ENCODE measurements at regions not wholly inside any gene's neighbourhood (a gene's known extent, or its start where the extent isn't known, plus 50 kb on each side); places are given as distances from the start of the nearest gene placed in this dataset.
A peak's percentile ranks its signal among the peaks of the same experiment; 100 is the strongest.

DNA sequence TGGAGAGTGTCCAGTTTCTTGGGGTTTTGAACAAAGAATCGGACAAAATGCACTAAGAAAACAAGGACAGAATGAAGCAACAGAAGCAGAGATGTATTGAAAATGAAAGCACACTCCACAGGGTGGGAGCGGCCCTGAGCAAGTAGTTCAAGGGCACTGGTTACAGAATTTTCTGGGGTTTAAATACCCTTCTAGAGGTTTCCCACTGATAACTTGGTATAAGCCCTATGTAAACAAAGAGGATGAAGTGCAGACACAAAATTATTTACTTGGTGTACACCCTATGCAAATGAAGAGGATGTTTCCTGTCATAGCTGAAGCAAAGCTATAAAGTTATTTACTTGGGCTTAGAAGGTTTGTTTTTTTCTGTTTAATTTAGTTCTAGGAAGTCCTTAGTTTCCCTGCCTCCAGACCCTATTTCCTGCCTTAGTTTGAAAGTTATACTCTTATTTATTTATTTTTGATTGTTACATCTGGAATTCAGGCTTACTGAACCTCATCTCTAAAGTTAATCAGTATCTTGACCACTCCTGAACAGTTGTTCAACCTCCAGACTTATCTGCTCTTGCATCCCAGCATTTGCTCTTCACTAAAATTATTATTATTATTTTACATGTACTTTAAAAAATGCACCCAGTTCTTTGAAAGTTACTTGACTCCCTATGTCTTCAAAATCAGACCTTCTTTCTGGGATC lies 193.5 kb downstream of the SPP2 start:
- intact Hi-C loops (cut with DNase I): no loop called here
- ATAC-seq (no peak), DNase-seq (no peak)

DNA sequence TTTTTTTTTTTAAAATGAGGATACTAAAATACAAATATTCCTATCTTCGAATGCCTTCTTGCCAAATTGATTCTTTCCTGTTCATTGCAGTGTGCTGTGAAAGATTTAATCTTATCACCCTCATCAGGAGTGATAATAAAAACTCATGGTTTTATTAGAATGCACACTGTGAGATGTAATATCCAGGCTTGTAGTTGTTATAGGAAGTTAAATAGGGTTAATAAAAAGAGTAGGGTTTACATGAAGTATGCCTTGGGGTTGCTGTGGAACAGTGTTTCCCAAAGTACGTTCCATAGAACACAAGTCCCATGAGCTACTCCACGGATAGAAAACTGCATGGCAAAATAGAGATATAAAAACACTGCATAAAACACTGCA lies 191.9 kb downstream of the SPP2 start:
- DNase-seq (no peak), ATAC-seq (no peak)
- intact Hi-C loops (cut with DNase I): no loop called here

DNA sequence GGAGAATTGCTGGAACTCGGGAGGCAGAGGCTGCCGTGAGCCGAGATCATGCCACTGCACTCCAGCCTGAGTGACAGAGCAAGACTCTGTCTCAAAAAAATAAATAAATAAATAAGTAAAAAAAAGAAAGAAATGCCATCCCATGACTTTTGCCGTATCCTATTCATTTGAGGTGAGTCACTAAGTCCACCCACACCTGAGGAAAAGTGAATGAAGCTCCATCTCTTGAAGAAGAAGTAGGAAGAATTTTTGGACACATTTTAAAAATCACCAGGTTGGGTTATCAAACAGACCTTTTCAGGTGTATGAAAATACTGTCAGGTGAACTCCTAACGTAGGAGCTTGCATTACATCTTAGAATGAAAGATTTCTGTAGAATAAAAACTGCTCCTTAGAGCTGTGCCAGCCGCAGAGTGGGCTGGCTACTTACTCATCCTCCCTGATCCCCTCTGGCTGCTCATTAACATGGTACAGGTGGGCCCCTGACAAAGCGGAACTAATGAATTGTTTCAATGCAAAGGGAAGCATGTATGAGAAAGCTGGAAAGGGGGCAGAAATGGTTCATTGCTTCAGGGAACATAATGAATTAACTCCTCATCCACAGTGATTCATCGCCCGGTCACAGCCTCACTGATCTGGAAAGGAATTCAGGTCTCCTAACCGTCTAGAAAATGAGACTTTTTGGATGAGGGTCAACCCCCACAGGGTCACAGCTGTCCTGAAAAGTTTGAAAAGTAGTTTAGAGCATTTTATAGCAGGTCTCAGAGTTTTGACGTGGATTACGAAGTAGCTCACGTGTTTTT lies 191.4 kb downstream of the SPP2 start:
- DNase-seq (no peak), ATAC-seq (peak in 1 of 2 donors; percentile 34)
- intact Hi-C loops (cut with DNase I): no loop called here

DNA sequence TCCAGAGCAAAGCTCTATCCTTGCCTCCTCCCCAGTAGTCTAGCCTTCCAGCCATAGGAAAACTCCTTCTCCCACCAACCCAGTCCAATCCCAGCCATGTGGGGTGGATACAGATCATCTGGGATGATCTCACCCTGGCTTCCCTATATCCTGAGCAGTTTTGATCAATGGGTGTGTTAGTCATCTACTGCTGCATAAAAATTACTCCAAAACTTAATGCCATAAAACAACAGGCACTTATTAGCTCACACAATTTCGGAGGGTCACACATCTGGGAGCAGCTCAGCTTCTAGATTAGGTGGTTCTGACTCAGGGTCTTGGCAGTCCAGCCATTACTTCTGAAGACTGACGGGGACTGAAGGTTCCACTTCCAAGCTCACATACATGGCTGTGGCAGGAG lies 190.4 kb downstream of the SPP2 start:
- intact Hi-C loops (cut with DNase I): no loop called here
- no peak for DNase-seq
- peak in 1 of 2 donors; percentile 37 for ATAC-seq

DNA sequence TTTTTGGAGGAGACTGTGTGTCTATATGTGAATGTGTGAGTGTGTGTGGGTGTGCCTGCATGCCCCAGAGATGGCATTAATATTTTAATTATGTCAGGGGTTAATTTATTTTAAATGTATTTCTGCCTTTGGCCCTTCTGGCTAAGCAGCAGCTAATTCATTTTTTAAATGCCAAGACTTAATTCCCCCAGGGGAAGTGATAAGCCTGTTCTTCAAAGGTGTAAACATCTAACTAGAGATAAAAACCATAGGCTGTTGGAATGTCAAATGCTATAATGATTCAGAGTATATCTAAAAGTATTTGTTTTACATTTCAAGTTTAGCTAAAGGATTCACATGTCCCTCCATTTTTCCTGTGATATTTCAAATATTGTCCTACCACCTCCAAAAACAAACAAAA lies 184.7 kb downstream of the SPP2 start:
- intact Hi-C loops (cut with DNase I): no loop called here
- ATAC-seq: no peak

DNA sequence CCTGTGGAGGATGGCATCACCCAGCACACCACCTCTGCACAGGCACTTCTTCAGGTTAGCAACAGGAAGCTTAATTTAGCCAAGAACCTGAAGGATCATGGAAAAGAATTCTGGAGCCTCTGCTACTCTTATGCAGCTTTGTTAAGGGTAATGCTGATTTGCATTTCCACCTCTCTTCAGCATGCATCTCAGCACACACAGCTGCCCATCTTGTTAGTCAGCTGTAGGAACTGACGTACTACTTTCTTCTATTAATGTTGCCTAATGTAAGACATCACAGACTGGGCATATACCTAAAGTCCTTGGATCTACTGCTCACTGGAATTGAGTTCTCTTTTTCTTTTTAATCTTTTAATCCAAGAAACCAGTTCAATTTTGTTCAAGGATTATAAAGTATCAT lies 181.0 kb downstream of the SPP2 start:
- DNase-seq (no peak), ATAC-seq (no peak)
- intact Hi-C loops (cut with DNase I): no loop called here

More for the DNA sequence above, 184.7 kb downstream of the SPP2 start:
- DNase-seq: no peak

DNA sequence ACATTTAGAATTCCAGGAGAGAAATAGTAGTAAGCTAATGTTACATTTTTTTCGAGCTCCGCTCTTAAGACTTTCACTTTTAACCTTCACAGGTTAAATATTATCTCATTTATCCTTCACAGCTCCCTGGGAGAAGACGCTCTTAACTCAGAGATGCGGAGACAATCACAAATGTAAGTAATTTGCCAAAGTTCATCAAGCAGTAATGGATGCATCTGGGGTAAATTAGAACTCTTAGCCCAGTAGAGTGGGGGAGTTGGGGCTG lies 168.5 kb downstream of the SPP2 start:
- ATAC-seq: no peak
- DNase-seq: no peak
- intact Hi-C loops (cut with DNase I): no loop called here

DNA sequence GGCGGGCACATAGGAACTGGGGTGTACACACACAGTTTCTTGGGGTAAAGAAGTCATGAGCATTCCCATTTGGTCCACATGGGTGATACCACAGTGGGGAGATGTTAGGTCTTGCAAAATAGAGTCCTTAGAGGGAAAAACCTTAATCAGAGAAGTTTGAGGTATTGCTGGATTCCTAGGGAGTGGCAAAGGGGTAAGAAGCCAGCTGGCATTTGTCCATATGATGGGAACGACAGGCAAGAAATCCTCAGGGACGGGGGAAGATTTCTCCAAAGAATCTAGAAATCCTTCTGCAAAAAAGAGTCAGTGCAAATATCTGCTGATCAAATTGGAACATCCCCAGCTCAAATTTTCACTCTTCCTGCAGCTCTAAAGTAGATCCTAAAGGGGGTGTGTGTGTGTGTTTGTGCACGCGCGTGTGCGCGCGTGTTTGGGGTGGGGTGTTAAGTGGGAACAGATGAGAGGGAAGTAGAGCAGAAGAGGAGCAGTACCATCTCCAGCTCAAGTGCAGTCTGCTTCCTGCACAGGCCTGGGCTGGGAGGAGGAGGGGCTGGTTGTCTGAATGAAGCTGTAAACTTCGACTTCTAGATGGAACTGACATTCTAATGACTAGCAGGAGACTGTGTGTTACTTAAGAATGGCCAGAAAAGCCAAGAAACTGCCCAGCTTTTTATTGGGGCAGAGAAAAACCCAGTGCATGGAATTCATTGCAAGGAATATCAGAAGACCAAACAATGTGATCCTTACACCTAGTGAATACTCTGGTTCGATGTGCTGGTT lies 168.0 kb downstream of the SPP2 start:
- ATAC-seq: no peak
- intact Hi-C loops (cut with DNase I): no loop called here
- no peak for DNase-seq

DNA sequence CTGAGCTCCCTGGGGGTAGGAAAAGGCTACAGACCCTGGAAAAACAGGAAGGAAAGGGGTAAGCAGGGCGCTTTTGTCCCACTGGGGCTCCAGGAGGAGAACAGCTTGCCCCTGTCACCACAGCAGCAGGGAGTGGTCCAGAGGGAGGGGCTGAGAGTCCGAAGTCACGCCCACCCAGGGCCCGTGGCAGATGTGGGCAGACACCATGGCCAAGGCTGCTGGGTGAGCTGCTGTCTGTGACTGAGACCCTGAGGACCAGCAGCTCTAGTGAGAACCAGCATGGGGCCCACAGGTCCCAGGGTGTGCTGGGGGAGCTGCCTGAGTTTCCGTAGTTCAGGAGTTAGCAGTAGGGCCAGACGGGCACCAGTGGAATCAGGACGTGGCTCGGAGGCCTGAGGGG lies 162.0 kb downstream of the SPP2 start:
- ATAC-seq (peak in 1 of 2 donors; percentile 34), DNase-seq (no peak)
- intact Hi-C loops (cut with DNase I): no loop called here

DNA sequence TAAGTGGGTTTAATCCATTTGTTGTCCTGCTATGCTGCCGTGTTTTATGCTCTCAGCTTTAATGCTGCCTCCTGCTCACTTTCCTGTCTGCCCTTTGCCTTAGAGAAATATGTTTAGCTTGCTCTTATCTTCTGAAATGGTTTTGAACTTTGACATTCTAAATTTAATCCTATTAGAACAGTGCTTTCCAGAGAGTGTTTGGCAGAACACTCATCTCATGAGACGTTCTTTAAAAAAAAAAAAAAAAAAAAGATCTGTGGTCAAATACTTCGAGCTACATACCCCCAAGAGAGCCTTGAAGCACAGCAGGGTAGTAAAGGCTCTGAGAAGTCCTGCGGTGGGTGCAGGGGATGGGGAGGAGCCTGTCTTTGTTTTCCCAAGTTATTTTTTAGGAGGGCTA lies 161.3 kb downstream of the SPP2 start:
- ATAC-seq: peak in 1 of 2 donors; percentile 74
- no peak for DNase-seq
- intact Hi-C loops (cut with DNase I): no loop called here

DNA sequence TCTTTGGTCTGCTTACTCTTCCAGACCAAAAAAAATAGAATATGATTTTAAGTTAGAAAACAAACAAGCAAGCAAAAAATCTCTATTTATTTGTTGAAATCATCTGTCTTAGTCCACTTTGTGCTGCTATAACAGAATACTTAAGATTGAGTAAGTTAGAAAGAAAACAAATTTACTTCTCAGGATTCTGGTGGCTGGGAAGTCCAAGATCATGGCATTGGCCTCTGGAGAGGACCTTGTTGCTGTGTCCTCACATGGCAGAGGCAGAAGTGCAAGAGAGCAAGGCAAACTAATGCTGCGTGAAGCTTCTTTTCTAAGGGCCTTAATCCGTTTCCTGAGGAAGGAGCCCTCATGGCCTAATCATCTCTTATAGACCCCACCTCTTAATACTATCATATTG lies 156.2 kb downstream of the SPP2 start:
- ATAC-seq (no peak), DNase-seq (no peak)
- intact Hi-C loops (cut with DNase I): no loop called here

DNA sequence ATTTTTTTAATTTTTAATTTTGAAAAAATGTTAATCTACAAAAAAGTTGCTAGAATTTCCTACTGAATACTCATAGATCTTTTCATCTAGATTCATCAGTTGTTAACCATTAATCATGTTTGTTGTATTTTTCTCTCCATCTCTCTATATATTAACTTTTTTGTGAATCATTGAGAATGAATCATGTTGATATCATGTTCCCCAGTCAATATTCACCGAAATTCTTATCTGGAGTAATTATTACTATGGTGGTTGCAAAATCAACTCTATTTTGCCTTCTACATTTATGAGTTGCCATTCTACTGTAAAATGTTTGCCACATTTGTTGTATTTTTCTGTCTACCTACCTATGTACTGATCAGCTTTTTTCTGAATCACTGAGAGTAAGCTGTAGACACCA lies 154.0 kb downstream of the SPP2 start:
- DNase-seq (no peak), ATAC-seq (no peak)
- intact Hi-C loops (cut with DNase I): no loop called here

DNA sequence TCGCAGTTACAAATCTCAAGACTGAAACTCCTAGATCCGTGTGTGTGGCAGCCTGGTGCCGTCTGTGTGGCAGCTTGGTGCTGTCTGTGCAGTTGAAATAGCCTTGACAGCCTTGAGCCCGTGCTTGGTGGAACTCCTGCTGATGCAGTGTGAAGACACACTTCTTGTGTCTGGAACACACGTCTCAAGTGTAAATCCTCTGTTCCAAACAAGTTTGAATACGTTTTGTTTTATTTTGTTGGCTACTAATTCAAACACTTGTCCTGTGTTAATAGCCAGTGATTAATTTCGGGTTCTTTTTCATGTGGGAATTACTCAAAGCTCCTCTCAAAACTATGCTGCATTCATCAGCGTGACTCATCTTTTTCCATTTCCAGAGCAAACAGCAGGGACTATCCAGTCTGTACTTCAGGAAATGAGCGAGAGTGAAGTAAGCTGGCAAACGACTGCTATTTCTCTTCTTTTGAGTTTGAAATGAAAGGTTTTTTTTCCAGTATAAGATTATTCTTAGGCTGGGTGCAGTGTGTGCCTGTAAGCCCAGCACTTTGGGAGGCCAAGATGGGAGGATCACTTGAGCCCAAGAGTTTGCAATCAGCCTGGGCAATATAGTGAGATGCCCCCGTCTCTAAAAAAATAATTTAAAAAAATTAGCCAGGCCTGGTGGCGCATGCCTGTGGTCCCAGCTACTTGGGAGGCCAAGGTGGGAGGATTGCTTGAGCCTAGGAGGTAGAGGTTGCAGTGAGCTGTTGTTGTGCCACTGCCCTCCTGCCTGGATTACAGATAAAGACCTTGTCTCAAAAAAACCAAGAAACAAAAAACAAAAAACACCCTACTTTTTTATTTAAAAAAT lies 152.9 kb downstream of the SPP2 start:
- DNase-seq: no peak
- ATAC-seq: peak; percentile 63 to 98
- intact Hi-C loops (cut with DNase I): no loop called here

DNA sequence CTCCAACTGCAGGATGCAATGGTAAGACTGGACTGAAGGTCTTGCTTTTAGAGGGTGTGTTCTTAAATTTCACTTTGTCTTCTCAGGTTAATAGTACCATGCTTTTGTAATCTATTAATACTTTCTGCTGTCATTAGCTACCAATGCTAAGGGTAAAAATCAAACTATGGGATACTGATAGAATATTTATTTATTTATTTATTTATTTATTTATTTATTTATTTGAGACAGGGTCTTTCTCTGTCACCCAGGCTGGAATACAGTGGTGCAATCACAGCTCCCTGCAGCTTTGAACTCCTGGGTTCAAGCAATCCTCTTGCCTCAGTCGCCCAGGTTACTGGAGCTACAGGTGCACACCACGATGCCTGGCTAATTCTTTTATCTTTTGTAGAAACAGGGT lies 152.1 kb downstream of the SPP2 start:
- intact Hi-C loops (cut with DNase I): no loop called here
- ATAC-seq: no peak
- DNase-seq: no peak

DNA sequence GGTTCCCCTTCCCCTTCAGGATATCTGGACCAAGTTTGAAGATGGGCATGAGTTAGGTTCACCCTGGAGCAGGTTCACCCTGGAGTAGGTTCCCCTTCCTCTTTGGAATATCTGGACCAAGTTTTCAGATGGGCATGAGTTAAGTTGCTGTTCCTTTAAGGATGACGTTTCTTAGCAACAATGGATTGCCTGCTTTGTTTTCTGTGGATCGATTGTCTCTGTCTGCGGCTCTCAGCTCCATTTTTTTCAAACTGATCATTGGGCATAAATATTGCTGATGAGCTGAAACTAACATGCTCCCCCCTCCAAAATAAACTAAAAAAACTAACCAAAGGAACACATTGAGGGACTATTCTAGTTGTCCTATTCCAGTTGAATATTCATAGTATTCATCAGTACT lies 149.5 kb downstream of the SPP2 start:
- DNase-seq (no peak), ATAC-seq (no peak)
- intact Hi-C loops (cut with DNase I): no loop called here

DNA sequence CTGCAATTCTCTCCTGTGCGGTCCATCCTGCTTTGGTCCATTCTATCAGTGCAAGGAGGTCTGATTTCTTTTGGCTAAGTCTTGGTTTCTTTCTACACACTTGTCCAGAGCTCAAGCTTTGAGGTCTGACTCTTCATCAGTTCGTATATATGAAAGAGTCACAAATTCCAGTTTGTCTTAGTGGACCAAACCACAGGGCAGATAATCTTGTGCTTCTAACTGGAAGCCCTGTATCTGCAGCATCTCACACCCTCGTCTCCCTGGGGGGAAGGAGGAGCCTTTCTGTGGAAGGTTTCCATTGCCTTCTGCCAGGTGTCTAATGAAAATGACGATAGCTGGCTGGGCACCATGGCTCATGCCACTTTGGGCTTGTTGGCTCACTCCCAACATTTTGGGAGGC lies 148.5 kb downstream of the SPP2 start:
- intact Hi-C loops (cut with DNase I): no loop called here
- ATAC-seq (no peak), DNase-seq (no peak)

DNA sequence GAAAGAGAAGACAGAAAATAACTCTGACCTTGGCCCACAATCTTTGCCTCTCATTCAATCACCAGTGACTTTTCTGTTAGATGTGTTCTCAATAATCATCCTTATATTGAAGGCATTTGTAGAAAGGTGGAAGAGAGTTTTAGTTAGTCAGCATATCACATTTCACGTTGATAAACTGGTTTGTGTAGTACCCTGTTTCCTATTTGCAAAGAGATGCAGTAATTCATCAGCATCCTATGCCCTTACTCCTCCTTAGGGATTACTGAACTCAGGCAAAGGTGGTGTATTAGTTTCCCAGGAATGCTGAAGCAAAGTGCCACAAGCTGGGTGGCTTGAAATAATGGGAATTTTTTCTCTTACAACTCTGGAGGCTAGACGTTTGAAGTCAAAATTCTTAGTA lies 145.0 kb downstream of the SPP2 start:
- no peak for DNase-seq
- ATAC-seq: no peak
- intact Hi-C loops (cut with DNase I): no loop called here

DNA sequence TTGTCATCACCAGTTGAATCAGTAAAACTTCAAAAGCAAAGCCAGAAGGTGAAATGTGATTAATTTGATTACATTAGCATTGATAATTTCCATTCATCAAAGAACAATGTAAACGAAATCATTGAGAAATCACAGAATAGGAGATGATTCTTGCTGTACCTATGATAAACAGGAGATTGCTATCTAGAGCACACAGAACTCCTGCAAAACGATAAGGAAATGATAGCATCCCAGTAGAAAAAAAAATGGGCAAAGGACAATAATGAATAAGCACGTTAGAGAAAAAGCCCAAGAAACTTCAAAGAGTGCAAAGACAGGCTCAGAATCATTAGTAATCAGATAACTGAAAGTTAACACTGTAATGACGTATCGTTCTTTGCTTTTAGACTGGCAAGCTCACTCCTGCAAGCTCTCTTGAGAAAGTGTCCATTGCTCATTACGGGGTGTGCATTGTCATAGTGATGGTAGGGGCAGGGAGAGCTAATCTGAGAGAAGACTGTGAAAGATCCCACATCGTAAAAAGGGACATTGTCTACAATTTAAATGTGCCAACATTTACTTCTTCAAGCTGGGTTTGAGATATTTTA lies 143.6 kb downstream of the SPP2 start:
- intact Hi-C loops (cut with DNase I): no loop called here
- ATAC-seq (no peak), DNase-seq (no peak)

DNA sequence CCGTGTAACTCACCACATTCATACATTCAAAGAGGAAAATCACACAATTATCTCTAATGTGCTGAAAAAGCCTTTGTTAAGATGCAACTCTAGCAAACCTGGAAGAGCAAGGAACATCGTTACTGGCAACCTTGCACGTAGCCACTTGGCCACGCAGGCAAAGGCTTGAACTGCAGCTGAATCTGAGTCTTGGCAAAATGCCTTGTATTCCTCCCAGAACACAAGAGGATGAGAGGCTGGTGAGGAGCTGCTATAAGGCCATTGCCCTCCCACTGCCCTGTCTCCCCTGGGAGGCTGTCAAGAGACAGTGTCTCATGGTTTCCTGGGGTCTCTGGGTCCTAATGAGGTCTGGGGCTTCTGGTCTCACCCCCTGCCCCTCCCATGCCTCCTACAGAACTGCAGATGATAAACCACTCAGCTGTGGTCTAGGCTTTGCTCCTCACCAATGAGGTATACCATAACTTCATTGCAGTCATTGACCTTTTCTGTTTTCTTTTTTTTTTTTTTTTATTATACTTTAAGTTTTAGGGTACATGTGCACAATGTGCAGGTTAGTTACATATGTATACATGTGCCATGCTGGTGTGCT lies 141.4 kb downstream of the SPP2 start:
- DNase-seq: no peak
- no peak for ATAC-seq
- intact Hi-C loops (cut with DNase I): no loop called here
